ENCODE measurements at regions not wholly inside any gene's neighbourhood (a gene's known extent, or its start where the extent isn't known, plus 50 kb on each side); places are given as distances from the start of the nearest gene placed in this dataset.

DNA sequence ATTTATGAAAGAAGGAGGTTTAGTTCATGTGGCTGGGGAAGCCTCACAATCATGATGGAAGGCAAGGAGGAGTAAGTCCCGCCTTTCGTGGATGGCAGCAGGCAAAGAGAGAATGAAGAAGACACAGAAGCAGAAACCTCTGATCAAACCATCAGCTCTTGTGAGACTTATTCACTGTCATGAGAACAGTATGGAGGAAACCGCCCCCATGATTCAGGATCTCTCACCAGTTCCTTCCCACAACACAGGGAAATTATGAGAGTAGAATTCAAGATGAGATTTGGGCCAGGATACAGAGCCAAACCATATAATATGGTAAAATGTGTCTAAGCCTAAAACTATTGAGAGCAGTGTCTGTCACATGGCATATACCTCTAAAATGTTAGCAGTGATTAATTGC, 503.8 kb upstream of the CCDC179 start:
- H3K27ac ChIP-seq, result no peak overlapping the region
- TF ChIP-seq ZFX (IDR thresholded peaks at IDR 0.05; ENCODE audit: borderline replicate concordance) (no peak), CTCF (IDR thresholded peaks at IDR 0.05) (no peak)

DNA sequence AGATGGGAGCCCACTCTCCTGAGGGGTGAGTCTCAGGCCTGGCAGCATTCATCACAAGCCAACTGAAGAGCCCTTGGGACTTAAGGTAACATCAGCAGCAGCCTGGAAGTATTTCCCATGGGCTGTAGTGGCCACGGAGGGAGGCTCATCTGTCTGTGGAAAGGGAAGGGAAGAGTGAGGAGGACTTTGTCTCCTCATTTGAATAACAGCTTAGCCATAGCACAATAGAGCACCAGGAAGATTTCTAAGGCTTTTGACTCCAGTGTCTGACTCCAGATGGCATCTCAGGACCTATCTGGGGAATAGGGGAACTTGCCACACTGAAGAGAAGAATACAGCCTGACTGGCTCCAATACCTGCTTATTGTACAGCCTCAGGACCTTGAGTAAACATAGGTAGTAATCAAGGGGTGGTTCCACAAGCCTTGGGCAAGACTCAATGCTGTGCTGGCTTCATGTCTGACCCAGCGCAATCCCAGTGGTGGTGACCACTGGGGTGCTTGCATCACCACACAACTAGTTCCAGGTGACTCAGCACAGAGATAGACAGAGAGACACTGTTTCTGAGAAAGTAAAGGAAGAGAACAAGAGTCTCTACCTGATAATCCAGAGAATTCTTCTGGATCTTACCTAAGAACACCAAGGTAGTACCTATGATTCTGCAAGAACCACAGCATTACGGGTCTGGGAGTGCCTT, 510.5 kb upstream of the CCDC179 start:
- no peak for TF ChIP-seq CTCF (IDR thresholded peaks at IDR 0.05)
- H3K27ac ChIP-seq, result no peak overlapping the region

GRCh38 chr11:23377909-23378308, 517.6 kb upstream of the CCDC179 start:
- no peak overlapping the region for H3K27ac ChIP-seq
- TF ChIP-seq CTCF (IDR thresholded peaks at IDR 0.05) (no peak), ZFX (IDR thresholded peaks at IDR 0.05; ENCODE audit: borderline replicate concordance) (no peak)

DNA sequence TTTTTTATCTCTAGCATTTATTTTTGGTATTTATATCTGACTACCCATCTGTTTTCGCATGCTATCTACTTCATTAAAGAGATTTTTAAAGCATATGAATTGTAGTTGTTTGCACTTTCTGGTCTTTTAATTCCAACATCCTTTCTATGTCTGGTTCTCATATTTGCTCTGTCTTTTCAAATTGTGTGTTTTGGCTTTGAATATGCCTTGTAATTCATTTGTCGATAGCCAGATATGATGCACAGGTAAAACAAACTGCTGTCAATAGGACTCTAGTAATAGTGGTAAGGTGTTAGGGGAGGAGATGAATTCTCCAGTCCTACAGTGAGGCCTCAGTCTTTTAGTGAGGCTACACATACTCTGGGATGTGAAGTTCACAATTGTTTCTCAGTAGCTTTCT, 530.8 kb upstream of the CCDC179 start:
- no peak for TF ChIP-seq ZFX (IDR thresholded peaks at IDR 0.05; ENCODE audit: borderline replicate concordance)
- TF ChIP-seq CTCF (IDR thresholded peaks at IDR 0.05), result no peak
- H3K27ac ChIP-seq, result peak overlapping the region; percentile 56

GRCh38 chr11:23398052-23398451, 537.8 kb upstream of the CCDC179 start:
- TF ChIP-seq ZFX (IDR thresholded peaks at IDR 0.05; ENCODE audit: borderline replicate concordance), result no peak
- no peak for TF ChIP-seq CTCF (IDR thresholded peaks at IDR 0.05)
- H3K27ac ChIP-seq, result no peak overlapping the region

DNA sequence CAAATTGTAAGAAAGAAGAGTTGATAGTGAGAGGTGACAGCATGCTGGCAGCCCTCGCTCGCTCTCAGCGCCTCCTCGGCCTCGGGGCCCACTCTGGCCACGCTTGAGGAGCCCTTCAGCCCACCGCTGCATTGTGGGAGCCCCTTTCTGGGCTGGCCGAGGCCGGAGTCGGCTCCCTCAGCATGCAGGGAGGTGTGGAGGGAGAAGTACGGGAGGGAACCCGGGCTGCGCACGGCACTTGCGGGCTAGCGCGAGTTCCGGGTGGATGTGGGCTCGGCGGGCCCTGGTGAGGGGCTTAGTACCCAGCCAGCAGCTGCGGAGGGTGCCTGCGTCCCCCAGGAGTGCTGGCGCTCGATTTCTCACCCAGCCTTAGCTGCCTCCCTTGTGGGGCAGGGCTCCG, 539.7 kb upstream of the CCDC179 start:
- H3K27ac ChIP-seq, result no peak overlapping the region
- TF ChIP-seq ZFX (IDR thresholded peaks at IDR 0.05; ENCODE audit: borderline replicate concordance) (no peak), CTCF (IDR thresholded peaks at IDR 0.05) (no peak)

GRCh38 chr11:23403210-23404185, 543.2 kb upstream of the CCDC179 start:
- TF ChIP-seq ZFX (IDR thresholded peaks at IDR 0.05; ENCODE audit: borderline replicate concordance), result no peak
- no peak for TF ChIP-seq CTCF (IDR thresholded peaks at IDR 0.05)
- H3K27ac ChIP-seq, result no peak overlapping the region
